ENCODE measurements at regions not wholly inside any gene's neighbourhood (a gene's known extent, or its start where the extent isn't known, plus 50 kb on each side); places are given as distances from the start of the nearest gene placed in this dataset.

DNA sequence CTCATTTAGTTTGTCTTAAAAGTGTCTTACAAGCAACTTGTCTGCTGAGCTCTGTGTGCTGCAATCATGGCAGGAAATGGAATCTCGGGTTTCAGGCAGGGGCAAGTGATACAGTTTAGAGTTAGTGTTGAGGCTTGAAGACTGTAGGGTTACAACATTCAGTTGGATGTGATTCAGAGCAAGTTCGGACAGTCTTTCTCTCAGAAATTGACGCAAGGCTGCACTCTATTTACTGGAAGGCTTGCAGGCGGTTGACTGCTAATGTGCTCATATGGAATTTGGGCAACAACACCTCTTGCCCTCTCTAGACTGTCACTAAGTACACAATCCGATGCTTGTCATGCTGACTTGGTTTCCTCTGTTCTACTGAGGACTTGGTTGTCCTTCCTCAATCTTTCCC, 161.7 kb upstream of the BMPER start:
- H3K4me3 ChIP-seq (ENCODE audit: low read depth, low read length), result no peak overlapping the region
- no peak for DNase-seq
- H3K9me3 ChIP-seq (ENCODE audit: severe bottlenecking), result no peaks in the 10 kb centered on the region
- H3K27ac ChIP-seq, result no peak overlapping the region
- H3K27me3 ChIP-seq (ENCODE audit: insufficient read depth, low read depth, severe bottlenecking), result no peaks in the 10 kb centered on the region
- TF ChIP-seq, protein P1, sequence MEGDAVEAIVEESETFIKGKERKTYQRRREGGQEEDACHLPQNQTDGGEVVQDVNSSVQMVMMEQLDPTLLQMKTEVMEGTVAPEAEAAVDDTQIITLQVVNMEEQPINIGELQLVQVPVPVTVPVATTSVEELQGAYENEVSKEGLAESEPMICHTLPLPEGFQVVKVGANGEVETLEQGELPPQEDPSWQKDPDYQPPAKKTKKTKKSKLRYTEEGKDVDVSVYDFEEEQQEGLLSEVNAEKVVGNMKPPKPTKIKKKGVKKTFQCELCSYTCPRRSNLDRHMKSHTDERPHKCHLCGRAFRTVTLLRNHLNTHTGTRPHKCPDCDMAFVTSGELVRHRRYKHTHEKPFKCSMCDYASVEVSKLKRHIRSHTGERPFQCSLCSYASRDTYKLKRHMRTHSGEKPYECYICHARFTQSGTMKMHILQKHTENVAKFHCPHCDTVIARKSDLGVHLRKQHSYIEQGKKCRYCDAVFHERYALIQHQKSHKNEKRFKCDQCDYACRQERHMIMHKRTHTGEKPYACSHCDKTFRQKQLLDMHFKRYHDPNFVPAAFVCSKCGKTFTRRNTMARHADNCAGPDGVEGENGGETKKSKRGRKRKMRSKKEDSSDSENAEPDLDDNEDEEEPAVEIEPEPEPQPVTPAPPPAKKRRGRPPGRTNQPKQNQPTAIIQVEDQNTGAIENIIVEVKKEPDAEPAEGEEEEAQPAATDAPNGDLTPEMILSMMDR (IDR thresholded peaks at IDR 0.05; ENCODE audit: low read depth, low read length), result no peak
- H3K36me3 ChIP-seq, result no peaks in the 10 kb centered on the region

DNA sequence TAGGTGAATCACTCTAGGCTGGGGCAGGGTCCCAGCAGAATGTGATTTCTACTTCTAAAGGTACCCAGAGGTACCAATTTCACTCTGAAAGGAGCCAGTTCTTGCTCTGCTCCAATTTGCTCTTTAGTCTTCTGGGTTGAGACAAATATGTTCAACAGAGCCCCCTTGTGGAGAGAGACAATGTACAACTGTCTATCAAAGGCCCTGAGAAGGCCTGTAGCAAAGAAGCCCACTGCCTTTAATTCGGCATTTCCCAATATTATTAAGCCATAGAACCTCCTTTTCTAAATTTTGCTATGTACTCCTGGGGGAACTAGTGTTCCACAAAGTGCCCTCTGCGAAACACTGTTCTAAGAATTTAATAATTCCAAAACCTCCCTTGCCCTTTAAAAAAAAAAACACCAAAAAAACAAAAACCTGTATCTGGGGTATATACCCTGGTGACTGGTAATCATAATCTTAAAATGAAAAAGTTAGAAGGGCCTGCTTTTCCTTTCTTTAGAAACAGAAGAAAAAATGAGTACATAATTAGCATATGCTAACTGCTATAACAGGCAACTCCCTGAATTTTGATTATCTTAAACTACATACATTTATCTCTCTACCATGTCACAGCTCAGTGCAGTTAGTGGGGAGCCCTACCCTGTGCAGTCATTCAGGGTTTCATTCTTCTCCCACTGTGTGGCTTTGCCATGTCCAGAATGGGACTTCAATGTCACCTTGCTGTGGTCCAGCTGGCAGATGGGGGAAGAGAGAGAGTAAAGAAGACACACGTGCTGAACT, 160.9 kb upstream of the BMPER start:
- TF ChIP-seq, protein P1 (IDR thresholded peaks at IDR 0.05; ENCODE audit: low read depth, low read length), result peak; percentile 48
- H3K36me3 ChIP-seq, result no peaks in the 10 kb centered on the region
- H3K27ac ChIP-seq, result no peak overlapping the region
- H3K9me3 ChIP-seq (ENCODE audit: severe bottlenecking), result no peaks in the 10 kb centered on the region
- H3K27me3 ChIP-seq (ENCODE audit: insufficient read depth, low read depth, severe bottlenecking), result no peaks in the 10 kb centered on the region
- H3K4me3 ChIP-seq (ENCODE audit: low read depth, low read length), result no peak overlapping the region
- no peak for DNase-seq

DNA sequence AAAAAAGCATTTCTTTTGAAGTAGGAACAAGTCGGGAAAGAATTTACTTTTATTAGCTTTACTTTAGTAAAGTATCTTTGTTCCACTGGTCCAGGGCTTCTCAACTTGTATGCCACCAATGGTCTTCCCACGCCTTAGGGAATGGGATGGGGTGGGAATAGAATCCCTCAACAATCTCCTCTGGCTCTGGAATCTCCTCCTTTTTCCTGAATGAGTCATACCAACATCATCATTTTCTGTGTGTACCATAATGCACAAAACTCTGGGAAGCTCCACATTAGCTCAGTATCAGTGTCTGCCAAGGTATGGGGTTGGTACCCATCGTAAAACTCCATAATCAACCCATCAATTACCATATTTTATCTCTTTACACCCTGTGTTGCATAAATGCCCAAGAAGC, 159.4 kb upstream of the BMPER start:
- no peak for DNase-seq
- H3K4me3 ChIP-seq (ENCODE audit: low read depth, low read length), result no peak overlapping the region
- H3K27me3 ChIP-seq (ENCODE audit: insufficient read depth, low read depth, severe bottlenecking), result no peaks in the 10 kb centered on the region
- H3K27ac ChIP-seq, result no peak overlapping the region
- no peaks in the 10 kb centered on the region for H3K36me3 ChIP-seq
- no peaks in the 10 kb centered on the region for H3K9me3 ChIP-seq (ENCODE audit: severe bottlenecking)
- TF ChIP-seq, protein P1 (IDR thresholded peaks at IDR 0.05; ENCODE audit: low read depth, low read length), result no peak

DNA sequence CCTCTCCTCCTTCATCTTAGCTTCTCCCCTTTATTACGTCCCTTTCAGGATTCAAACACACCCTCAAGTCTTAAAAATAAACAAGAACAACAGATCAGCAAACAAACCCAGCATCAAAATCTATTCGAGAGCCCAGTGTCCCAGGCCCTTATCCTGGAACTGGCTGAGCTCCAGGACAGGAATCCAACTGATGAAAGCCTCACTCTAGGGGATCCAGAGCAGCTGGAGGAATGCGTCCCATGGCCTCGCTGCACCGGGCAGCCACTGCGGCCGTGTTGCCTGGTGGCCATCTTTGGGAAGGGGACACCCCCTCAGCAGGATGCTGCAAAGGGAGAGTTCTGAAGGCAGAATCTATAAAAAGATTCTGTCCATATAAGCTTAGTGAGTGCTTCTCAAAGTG, 156.5 kb upstream of the BMPER start:
- Histone ChIP-seq H3K27ac (no peak overlapping the region), H3K36me3 (no peaks in the 10 kb centered on the region), H3K27me3 (ENCODE audit: insufficient read depth, low read depth, severe bottlenecking) (no peaks in the 10 kb centered on the region), H3K9me3 (ENCODE audit: severe bottlenecking) (no peaks in the 10 kb centered on the region), H3K4me3 (ENCODE audit: low read depth, low read length) (no peak overlapping the region)
- DNase-seq, result no peak
- TF ChIP-seq, protein P1 (IDR thresholded peaks at IDR 0.05; ENCODE audit: low read depth, low read length), result no peak

DNA sequence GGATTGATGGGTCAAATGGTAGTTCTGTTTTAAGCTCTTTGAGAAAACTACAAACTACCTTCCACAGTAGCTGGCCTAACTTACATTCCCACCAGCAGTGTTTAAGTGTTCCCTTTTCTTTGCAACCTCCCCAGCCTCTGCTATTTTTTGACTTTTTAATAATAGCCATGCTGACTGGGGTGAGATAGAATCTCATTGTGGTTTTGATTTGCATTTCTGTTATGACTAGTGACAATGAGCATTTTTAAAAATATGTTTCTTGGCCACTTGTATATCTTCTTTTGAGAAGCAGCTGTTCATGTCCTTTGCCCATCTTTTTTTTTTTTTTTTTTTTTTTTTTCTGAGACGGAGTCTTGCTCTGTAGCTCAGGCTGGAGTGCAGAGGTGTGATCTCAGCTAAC, 155.2 kb upstream of the BMPER start:
- no peak for DNase-seq
- H3K27ac ChIP-seq, result no peak overlapping the region

More for the DNA sequence above, 155.2 kb upstream of the BMPER start:
- H3K27me3 ChIP-seq (ENCODE audit: insufficient read depth, low read depth, severe bottlenecking), result no peaks in the 10 kb centered on the region
- H3K9me3 ChIP-seq (ENCODE audit: severe bottlenecking), result no peaks in the 10 kb centered on the region
- TF ChIP-seq, protein P1 (IDR thresholded peaks at IDR 0.05; ENCODE audit: low read depth, low read length), result no peak
- no peaks in the 10 kb centered on the region for H3K36me3 ChIP-seq
- no peak overlapping the region for H3K4me3 ChIP-seq (ENCODE audit: low read depth, low read length)
